ENCODE measurements at regions not wholly inside any gene's neighbourhood (a gene's known extent, or its start where the extent isn't known, plus 50 kb on each side); places are given as distances from the start of the nearest gene placed in this dataset.
"Not testable (repeated sequence)": the region's sequence is repeated elsewhere in the genome, so short reads cannot be mapped to it uniquely, and the experiment has no call there.

DNA sequence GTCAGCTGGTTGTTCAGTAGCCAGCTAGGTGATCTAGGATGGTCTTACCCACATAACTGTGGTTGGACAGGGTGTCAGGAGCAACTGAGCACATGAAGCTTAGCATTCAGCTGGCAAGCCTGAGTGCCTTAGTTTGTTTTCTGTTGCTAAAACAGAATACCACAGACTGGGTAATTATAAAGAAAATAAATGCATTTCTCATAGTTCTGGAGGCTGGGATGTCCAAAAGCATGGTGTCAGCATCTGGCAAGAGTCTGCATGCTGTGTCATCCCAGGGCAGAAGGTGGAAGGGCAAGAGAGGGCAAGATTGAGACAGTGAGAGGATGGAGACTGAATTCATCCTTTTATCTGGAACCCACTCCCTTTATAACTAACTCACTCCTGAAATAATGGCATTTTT is 921.5 kb downstream of the TLE4 start:
- no peak for DNase-seq (ENCODE audit: low read depth in 1 of 2, low spot score in 1 of 2)
- TF ChIP-seq JUND (IDR thresholded peaks at IDR 0.05; ENCODE audit: low read depth): no peak
- in situ Hi-C loops (cut with HindIII; ENCODE audit: low pct_unique_long_range_greater_than_20kb, low sequenced_read_pairs): no loop called here

DNA sequence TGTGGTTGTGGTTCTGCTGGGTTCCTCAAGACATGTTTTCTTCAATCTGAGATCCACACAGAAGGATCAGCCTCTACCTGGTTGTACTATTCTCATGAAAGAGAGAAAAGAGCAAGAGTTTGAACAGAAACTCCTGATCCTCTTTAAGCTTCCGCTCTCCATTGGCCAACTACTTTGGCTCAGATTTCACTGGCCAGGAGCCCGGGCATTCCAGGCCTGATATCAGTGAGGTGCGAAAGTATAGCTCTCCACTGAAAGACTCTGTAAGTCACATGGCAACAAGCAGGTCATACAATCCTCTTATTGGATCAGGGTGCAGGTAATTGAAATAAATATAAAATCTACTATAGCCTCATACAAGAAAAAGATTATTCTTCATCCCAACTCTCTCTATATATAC is 920.5 kb downstream of the TLE4 start:
- no peak for DNase-seq (ENCODE audit: low read depth in 1 of 2, low spot score in 1 of 2)
- in situ Hi-C loops (cut with HindIII; ENCODE audit: low pct_unique_long_range_greater_than_20kb, low sequenced_read_pairs): no loop called here
- no peak for TF ChIP-seq JUND (IDR thresholded peaks at IDR 0.05; ENCODE audit: low read depth)

DNA sequence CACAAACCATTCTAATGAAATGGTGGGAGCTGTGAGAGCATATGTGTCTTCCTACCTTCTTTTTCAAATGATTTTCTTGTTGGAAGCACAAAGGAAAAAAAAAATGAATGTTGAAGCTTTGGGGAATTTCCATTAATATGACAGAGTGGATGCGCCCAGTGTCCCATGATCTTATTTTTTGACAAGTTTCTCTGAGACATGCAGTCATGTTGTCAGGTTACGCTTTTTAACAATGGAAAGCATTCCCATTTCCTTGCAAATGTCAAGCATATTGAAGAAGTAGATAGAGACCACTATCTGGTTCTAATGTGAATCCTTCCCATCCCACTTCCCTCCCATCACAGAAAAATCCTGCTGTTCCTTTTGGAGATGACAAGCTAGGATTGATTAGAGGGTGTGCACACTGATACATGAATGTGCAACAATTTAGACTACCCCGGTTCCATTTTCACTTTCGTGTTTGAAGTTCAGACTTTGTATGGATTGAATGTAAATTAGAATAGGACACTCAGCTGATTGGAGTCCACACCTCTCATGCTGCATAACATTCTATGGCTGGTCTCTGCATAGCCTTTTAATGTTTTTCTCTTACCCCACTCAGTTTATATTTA is 919.4 kb downstream of the TLE4 start:
- no peak for TF ChIP-seq JUND (IDR thresholded peaks at IDR 0.05; ENCODE audit: low read depth)
- in situ Hi-C loops (cut with HindIII; ENCODE audit: low pct_unique_long_range_greater_than_20kb, low sequenced_read_pairs): no loop called here
- DNase-seq (ENCODE audit: low read depth in 1 of 2, low spot score in 1 of 2): no peak

DNA sequence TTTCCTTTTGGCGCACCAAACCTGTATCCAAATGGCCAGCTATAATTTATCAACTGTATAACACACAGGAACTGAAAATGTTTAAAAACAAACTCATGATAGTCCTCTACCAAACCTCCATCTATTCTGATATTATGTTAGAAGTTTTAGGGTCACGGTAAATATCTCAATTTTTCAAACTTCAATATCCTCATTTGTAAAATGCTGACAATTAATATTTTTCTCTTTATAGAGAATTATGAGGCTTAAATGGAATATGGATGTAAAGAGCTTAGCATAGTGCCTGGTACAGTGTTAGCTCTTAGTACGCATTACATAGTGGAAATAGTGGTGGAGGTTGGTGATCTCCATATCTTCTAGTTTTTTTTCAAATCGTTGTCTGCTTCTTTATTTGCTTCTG is 917.6 kb downstream of the TLE4 start:
- TF ChIP-seq JUND (IDR thresholded peaks at IDR 0.05; ENCODE audit: low read depth): no peak
- in situ Hi-C loops (cut with HindIII; ENCODE audit: low pct_unique_long_range_greater_than_20kb, low sequenced_read_pairs): no loop called here
- no peak for DNase-seq (ENCODE audit: low read depth in 1 of 2, low spot score in 1 of 2)

DNA sequence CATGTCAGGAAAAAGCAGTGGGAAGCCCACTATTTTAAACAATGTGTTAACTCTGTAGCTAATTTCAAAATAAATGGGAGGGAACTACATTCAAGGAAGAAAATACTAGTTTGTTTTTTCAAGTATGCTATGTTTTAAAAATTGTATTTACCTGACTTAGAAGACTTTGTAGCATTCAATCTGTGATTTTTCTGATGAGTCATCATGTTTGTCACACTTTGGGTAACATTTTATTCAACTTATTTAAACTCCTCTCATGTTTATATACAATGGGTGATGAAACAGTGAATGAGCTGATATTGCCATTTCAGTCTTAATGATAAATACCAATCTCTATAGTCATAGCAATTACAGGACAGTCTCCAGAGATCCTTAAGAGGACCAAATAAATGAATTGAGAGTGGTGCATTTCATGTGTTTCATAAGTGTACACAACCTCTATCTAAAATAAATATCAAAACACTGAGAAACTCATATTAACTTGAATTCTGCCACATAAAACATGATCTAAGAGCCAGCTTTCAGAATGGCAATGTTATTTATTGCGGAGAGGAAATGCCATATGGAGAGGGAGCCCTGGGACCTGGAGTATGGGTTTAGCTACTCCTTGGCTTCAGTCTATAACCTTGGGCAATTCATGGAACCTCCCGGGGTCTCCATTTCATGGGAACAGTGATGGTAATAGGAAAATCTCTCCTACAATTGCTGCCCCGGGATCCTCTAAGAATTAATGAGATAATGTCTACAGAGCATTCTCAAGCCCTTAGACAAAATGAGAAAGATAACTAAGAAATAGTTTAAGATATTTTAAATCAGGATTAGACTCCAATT is 913.9 kb downstream of the TLE4 start:
- in situ Hi-C loops (cut with HindIII; ENCODE audit: low pct_unique_long_range_greater_than_20kb, low sequenced_read_pairs): no loop called here
- no peak for DNase-seq (ENCODE audit: low read depth in 1 of 2, low spot score in 1 of 2)

DNA sequence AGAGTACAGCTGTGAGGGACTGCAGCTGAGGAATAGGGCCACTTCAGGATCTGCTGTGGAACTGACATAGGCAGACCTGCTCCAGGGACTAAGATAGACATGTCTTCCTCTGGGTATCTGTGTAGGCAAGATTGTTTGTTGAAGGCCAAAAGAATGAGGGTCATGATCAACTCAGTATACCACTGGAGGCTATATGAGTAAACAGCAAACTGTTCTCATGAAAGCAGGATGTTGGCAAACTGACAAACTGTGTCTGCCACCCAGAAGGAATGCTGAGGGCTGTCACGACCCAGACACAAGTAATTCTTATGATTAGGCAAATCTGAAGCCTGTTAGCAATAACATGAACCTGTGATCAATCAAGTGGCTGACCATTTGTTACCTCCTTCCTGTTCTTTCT is 910.5 kb downstream of the TLE4 start:
- in situ Hi-C loops (cut with HindIII; ENCODE audit: low pct_unique_long_range_greater_than_20kb, low sequenced_read_pairs); DNase-seq (ENCODE audit: low read depth in 1 of 2, low spot score in 1 of 2): not testable (repeated sequence)

More for the DNA sequence above, 913.9 kb downstream of the TLE4 start:
- no peak for TF ChIP-seq JUND (IDR thresholded peaks at IDR 0.05; ENCODE audit: low read depth)

DNA sequence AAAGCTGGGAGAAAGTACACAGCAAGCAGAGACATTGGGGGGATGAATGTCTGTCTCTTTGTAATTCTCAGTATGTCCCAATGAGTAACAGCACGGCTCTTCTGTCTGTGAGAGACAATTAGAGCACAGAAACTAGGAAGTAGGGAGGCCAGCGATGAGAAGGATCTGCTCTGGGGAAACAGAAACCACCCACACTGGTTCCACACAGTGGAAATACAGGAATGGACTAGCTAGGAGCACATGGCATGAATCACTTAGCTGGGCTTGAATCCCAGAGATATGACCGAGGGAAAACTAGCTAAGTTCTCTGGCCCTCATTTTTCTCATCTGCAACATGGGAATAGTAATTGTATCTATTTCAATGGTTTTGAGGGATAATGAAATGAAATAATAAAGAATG is 895.9 kb downstream of the TLE4 start:
- no peak for DNase-seq (ENCODE audit: low read depth in 1 of 2, low spot score in 1 of 2)
- in situ Hi-C loops (cut with HindIII; ENCODE audit: low pct_unique_long_range_greater_than_20kb, low sequenced_read_pairs): no loop called here
- TF ChIP-seq JUND (IDR thresholded peaks at IDR 0.05; ENCODE audit: low read depth): no peak

DNA sequence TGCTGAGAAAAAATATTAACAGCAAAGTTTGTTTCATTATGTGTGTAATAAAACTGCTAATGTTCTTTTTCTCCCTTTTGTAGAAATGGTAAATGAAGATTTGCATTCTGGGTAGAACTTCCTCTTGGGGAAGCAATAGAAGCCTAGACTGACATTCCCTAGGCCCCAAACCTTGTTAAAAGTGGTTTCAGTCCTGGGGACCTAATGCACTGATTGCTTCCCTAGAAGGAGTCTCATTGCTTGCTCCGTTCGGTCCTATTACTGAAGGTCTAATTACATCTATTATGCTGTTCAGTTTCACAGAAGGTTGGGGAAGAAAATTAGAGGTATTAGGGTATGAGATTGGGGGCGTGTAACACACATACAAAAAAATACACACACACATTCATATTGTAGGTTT is 893.8 kb downstream of the TLE4 start:
- DNase-seq (ENCODE audit: low read depth in 1 of 2, low spot score in 1 of 2): no peak
- TF ChIP-seq JUND (IDR thresholded peaks at IDR 0.05; ENCODE audit: low read depth): no peak
- in situ Hi-C loops (cut with HindIII; ENCODE audit: low pct_unique_long_range_greater_than_20kb, low sequenced_read_pairs): no loop called here

DNA sequence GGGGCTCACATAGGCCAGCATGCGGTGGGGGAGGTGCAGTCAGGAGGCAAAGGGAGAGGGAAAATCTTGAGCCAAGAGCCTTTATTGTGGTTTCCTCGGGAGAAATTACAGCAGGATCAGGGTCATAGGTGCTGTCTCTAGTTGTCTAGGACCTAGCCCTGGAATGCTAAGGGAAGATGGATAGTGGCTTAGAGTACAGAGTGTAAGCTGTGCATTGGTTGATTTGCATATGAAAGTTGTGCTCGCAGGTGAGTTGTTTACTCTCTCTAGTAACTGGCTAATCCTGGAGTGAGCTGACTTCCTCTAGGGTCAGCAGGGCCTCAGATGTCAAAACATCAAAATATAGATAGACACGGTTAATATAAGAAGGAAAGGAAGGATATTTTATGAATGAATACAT is 877.7 kb downstream of the TLE4 start:
- in situ Hi-C loops (cut with HindIII; ENCODE audit: low pct_unique_long_range_greater_than_20kb, low sequenced_read_pairs): no loop called here
- TF ChIP-seq JUND (IDR thresholded peaks at IDR 0.05; ENCODE audit: low read depth): no peak
- DNase-seq (ENCODE audit: low read depth in 1 of 2, low spot score in 1 of 2): no peak

DNA sequence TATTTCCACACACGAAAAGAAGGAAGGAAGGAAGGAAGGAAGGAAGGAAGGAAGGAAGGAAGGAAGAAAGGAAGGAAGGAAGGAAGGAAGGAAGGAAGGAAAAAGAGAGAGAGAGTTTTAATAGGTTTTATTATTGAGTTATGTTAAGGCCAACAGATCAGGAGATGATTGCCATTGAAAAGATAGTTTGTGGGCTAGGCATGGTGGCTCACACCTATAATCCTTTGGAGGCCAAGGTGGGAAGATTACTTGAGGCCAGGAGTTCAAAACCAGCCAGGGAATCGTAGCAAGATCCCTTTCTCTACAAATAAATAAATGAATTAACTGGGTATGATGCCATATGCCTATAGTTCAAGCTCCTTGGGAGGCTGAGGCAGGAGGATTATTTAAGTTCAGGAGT is 877.2 kb downstream of the TLE4 start:
- in situ Hi-C loops (cut with HindIII; ENCODE audit: low pct_unique_long_range_greater_than_20kb, low sequenced_read_pairs): no loop called here
- no peak for TF ChIP-seq JUND (IDR thresholded peaks at IDR 0.05; ENCODE audit: low read depth)
- DNase-seq (ENCODE audit: low read depth in 1 of 2, low spot score in 1 of 2): no peak

DNA sequence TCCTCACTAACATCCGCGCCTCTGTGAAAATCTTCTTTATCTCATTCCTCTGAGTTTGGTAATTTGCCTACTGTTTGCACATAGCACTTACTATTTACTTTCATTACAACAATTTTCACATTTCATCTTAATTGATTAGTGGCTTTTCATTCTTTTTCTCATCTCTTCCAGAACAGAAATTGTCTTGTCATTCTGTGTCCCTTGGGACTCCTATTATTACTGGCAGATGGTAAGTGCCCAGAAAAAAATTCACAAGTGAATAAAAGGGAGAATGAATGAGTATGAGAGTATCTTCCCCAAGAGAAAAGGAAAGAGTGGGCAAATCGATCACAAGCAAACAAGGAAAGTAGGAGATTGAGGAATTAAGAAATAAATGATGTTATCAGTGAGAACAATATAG is 876.1 kb downstream of the TLE4 start:
- no peak for DNase-seq (ENCODE audit: low read depth in 1 of 2, low spot score in 1 of 2)

DNA sequence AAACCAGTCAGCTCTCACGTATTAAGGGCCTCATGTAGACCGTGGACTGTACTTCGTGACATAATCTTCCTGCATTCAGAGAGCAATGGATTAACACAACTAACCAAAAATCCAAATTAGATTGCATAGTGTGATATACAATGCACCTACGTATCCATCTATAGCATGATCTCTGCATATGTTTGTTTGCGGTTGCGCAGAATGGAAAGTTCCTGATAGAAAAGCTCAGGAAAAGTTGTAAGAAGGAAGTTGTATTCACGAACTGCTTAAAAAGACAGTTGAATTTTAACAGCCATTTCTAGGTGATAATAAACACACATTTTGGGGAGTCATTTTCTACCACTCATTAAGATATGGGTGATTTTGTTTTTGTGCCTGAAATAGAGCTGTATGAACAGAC is 869.0 kb downstream of the TLE4 start:
- in situ Hi-C loops (cut with HindIII; ENCODE audit: low pct_unique_long_range_greater_than_20kb, low sequenced_read_pairs): no loop called here
- no peak for DNase-seq (ENCODE audit: low read depth in 1 of 2, low spot score in 1 of 2)
- TF ChIP-seq JUND (IDR thresholded peaks at IDR 0.05; ENCODE audit: low read depth): no peak

More for the DNA sequence above, 876.1 kb downstream of the TLE4 start:
- TF ChIP-seq JUND (IDR thresholded peaks at IDR 0.05; ENCODE audit: low read depth): no peak
- in situ Hi-C loops (cut with HindIII; ENCODE audit: low pct_unique_long_range_greater_than_20kb, low sequenced_read_pairs): no loop called here

DNA sequence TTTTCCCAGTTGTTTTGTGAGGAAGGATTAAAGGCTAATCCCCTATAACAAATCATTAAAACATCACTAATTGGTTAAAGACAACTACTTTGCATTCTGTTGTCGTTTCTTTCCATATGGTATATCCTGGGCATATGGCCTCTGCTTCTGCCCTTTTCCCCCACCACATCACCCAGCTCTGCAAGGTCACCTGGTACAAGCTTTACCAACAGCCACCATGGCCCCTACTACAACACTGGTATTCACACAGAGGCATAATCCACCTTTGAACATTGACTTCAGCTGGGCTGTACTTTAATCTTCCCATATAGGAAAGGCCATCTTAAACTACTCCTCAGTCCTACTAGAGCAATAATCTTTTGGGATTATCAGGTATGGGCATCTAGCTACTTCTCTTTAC is 866.1 kb downstream of the TLE4 start:
- no peak for DNase-seq (ENCODE audit: low read depth in 1 of 2, low spot score in 1 of 2)
- in situ Hi-C loops (cut with HindIII; ENCODE audit: low pct_unique_long_range_greater_than_20kb, low sequenced_read_pairs): no loop called here
- TF ChIP-seq JUND (IDR thresholded peaks at IDR 0.05; ENCODE audit: low read depth): no peak
